ENCODE measurements at regions not wholly inside any gene's neighbourhood (a gene's known extent, or its start where the extent isn't known, plus 50 kb on each side); places are given as distances from the start of the nearest gene placed in this dataset.

- DNase-seq = no peak
These were observed 376.9 kb downstream of the PPP3CA start for GRCh38 chr4:100970414-100970813.

GRCh38 chr4:100969925-100970324, 377.4 kb downstream of the PPP3CA start:
- DNase-seq = no peak

DNA sequence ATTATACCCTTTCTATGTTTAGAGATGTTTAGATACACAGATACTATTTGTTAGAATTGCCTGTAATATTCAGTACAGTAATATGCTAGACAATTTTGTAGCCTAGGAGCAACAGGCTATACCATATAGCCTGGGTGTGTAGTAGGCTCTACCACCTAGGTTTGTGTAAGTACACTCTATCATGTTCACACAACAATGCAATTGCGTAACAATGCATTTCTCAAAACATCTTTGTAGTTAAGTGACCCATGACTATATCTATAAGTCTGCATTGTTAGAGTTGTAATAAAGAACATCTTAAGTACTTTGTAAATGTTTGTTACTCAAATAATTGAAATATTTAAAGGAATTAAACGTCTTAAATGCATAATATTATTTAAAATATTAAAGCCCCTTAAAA, 379.3 kb downstream of the PPP3CA start:
- DNase-seq = no peak

DNA sequence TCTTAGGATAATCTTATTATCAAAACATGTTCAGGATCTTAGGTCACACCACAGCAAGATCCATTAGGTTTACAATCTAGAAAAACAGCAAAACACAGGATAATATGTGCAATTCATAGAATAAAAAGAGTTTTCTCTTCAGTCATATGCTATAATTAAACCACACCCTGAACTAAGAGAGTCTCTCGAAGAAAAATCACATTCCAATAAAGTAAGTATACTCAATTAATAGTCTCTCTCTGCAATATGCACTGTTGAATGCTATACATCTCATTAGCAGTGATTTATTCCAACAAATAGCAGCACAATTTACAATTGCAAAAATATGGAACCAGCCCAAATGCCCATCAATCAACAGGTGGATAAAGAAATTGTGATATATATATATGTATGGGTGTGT, 383.7 kb downstream of the PPP3CA start:
- no peak for DNase-seq

DNA sequence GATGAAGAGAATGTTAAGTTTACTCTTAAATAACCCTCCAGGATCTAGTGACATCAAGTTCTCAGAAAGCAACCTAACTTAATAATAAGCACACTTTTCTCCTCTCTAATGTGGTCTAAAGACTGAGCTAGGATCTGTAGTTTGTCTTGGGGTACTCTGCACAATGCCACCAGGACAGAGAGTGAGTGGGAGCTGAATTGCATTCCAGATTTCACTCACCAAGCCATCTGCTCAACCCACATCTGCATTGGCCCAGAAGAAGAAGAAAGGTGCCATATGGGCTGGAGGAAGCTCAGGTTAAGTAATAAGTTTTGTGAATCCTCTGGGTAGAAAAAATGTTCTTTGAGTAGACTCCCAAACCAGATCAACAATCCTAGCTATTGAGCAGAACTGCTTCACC, 384.6 kb downstream of the PPP3CA start:
- DNase-seq = no peak

GRCh38 chr4:100960232-100960631, 387.1 kb downstream of the PPP3CA start:
- DNase-seq = no peak

DNA sequence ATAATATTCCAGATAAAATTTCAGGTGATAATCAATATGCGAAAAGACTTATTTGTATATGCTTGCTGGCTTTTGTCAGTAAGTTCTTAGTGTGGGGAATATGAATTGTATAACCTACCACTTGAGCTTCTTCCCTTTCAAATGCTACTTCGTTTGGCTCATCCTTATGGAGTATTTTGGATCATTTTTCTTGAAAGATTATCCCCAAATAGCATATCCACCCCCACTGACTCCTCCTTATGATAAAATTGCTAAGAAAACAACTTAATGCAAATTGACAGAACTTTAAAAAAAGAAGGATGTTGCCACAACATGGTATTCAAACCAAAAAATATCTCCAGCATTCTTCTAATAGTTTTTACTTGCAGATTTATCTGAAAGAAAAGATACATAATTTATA, 393.3 kb downstream of the PPP3CA start:
- no peak for DNase-seq

DNA sequence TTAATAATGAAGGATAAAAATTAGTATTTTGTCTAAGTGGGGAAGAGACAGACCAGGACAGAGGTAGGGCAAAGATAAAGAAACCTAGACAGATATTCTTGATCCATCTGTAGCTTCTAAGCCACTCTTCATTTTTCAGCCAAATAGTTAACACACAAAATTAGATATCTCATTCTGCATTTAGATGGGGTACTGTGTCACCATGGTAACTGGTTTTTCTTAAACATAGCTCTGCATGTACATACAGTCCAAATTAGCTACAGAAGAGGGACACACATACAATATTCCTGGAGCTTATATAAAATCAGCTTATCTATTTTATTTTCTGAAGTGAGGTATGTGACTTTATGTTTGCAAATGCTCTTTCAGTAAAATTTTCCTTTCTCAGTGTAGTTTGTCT, 393.7 kb downstream of the PPP3CA start:
- no peak for DNase-seq

GRCh38 chr4:100952590-100952989, 394.7 kb downstream of the PPP3CA start:
- no peak for DNase-seq

DNA sequence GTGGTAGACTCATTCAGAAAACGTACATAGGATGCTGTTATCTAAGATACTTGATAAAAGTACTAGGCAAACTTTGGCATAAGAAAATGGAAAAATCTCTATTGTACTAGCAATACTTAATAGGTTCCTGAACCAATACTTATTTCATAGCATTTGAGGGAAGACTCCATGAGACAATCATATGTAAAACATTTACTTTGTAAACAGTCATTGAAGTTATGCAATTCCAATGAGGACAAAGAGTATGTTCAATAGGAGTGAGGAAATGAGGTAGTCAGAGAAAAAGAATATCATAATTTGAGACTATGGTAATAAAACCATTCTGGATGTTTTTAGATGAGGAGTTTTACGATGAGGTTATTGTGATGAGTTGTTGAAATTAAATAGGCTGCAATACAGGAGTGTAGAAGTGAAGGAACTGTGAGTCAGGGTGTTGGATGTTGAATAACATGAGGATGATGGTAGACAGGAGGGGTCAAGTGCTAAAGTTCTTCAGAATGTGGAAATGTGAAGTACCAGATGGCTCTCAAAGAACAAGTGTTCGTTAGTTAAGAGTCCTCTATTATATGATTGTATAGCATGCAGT, 397.9 kb downstream of the PPP3CA start:
- DNase-seq = no peak

DNA sequence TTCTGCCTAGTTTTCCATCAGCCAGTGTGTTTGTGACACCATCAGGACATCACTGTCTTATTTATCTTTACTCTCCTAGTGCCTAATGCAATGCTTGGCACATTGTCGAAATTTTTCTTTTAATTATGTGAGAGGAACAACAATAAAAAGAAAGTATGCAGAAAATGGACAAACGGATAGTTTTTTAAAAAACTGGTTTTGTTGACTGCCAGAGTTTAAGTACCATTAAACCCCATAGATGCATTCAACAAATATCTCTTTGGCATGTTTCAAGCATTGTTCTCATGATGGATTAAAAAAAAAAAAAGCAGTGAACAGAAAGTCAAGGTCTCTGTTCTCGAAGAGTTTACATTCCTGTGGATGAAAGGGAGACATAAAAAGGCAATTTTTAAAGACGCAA, 398.4 kb downstream of the PPP3CA start:
- no peak for DNase-seq

GRCh38 chr4:100945789-100946188, 401.5 kb downstream of the PPP3CA start:
- DNase-seq = no peak

GRCh38 chr4:100938698-100939097, 408.6 kb downstream of the PPP3CA start:
- DNase-seq = no peak

DNA sequence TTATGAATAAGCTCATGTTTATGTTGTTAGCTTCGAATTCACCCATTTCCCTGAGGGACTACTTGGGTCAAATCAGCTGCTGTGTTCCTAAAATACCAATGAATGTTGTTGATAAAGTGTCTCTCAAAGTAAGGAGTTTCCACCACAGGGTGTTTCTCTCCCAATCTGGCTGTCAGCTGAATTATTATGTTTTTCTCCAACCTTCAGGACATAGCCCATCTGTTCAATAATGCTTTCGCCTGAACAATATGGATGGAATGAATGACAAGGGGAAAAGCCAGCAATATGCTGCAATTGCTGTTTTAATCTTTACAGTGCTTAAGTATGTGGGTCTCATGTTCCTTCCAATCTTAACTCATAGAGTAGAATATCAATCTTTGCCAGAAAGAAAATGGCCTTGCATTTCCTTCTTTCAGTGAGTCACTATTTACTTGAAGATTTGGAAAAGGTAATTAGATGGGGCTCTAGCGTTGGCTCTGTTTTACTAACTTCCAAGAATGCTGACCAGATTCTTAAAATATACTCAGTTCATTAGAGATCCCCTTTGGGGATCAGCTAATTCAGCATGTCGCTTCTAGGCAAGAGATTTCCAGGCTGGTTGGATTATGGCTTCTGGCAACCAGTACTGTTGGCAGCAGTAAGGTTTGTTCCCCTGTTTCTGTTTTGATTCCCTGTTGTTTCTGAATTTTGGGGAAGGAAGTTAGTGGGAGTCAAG, 410.5 kb downstream of the PPP3CA start:
- no peak for DNase-seq

- DNase-seq = no peak
These were observed 412.2 kb downstream of the PPP3CA start for GRCh38 chr4:100935090-100935489.

DNA sequence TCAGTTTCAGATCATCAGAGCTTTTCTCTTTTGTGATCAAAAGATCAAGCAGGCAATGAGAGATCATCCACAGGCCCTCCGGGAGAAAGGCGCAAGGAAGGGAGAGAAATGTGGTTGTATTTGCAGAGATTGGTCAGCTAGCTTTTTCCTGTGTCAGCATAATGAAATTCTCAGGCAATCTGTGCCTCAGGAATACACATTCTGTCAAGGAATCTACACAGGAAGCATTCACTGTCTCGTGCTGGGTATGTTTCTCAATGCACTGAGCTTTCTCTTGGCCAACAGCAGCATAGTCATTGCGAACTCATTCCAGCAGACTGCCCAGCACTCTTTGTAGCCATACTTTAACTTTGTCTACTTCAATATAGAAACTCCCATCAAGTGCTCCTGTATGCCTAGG, 413.7 kb downstream of the PPP3CA start:
- DNase-seq = no peak

- peak; percentile 67 for DNase-seq
These were observed 411.9 kb upstream of the EMCN start for GRCh38 chr4:100929758-100930157.

- no peak for DNase-seq
These were observed 411.3 kb upstream of the EMCN start for GRCh38 chr4:100929135-100929534.

DNA sequence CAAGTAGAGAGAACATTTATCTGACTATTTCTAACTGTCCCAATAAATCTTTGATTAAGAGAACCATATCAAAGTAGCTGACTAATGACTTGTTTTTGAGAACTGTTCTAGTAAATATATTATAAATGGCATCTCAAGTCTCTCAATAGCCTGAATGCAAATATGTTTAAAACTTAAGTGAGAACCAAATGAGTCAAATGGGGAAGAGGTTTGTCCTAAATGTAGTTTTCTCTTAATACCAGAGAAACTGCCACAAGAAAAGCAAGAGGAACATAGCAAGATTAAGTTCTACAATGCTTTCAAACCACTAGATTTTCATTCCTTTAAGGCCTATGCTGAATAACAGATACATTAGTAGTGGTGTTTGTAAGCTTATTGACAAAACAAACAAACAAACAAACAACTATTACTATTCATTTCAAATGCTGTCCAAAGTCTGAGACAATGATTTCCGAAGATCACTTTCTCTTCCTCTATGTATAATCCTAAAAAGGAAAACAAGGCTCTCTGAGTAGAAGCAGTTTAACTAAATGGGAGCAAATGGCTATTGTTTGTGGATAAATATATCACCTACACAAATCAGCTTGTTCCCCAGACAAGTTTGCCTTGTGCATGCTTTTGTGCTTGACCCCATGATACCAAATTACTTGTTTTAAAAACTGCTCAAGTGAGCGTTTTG, 408.4 kb upstream of the EMCN start:
- no peak for DNase-seq

DNA sequence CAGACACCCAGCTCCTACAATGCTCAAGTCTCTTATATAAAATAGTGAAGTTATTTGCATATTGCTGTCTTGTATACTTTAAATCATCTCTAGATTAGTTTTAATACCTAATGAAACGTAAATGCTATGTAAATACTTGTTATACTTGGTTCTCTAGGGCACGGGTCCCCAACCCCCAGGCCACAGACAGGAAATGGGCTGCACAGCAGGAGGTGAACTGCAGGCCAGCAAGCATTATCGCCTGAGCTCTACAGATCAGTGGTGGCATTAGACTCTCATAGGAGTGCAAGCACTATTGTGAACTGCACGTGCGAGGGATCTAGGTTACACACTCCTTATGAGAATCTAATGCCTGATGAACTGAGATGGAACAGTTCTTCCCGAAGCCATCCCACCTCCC, 395.9 kb upstream of the EMCN start:
- DNase-seq = peak; percentile 30

- no peak for DNase-seq
These were observed 390.7 kb upstream of the EMCN start for GRCh38 chr4:100908540-100908939.

DNA sequence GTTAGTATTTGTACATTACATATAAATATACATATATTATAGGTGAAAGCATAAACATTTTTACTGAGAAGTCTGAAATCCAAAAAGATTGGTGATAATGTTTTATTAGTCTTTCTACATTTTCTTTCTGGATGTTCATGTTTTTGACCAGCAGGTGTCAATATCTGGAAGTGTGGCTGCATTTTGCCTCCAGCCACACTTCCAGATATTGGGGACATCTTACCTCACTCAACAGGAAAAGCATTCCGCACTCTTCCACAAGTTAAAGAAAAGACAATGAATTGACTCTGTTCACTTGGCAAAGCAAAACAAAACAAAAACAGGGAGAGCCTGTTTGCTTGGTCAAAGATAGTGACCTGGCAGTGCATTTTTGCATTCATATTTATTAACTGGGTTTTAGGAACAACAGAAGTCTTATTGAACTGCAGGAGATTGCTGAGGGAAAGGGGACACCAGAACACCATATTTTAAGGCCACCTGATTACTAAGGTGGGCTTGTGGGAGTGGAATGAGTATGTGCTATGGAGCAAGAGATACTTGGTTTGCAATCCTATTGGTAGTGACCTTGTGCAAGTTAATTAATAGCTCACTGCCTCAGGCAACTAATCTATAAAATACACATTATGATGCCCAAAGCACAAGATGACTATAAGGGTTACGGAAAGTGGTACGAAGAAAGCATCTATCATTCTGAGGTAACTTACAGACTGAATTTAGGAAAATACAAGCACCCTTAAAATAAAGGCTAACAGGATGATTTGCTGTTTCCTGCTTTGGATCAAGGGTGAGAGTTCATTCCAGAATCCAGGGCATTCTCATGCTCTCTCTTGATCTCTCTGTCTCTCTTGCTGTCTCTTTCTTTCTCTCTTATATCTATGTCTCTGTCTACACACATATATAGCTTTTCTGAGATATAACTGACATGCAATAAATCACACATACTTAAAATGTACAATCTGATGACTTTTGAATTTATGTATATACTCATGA, 389.9 kb upstream of the EMCN start:
- DNase-seq = peak; percentile 0

- DNase-seq = no peak
These were observed 389.2 kb upstream of the EMCN start for GRCh38 chr4:100906973-100907372.

Measured in NCI-H146 (cell line).